ENCODE measurements at regions not wholly inside any gene's neighbourhood (a gene's known extent, or its start where the extent isn't known, plus 50 kb on each side); places are given as distances from the start of the nearest gene placed in this dataset.

DNA sequence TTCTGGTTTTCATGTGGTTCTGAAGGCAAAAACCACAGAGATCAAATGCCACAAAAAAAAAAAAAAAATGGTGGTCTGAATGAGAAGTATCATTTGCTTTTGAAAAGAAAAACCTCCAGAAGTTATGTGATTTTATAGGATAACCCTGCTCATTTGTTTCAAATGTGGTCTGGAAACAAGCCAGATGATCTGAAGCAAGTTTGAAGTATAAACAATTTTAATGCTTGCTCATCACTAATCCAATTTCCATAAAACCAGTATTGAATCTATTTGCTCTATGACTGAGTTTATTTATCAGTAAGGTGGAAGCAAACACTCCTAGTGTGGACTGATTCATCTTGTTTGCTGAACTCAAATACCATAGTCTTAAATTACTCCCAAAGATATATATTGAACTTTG is 407.3 kb upstream of the FLRT2 start:
- no peak for TF ChIP-seq CTCF (IDR thresholded peaks at IDR 0.05)
- TF ChIP-seq ZFX (IDR thresholded peaks at IDR 0.05; ENCODE audit: borderline replicate concordance): no peak

All from 22Rv1 (cell line).